GM13976 (cell line): ENCODE measurements at regions not wholly inside any gene's neighbourhood (a gene's known extent, or its start where the extent isn't known, plus 50 kb on each side); places are given as distances from the start of the nearest gene placed in this dataset.

Experiments used
- DNase-seq: peaks from one replicate; pipeline ENCODE4 v3.0.0; 2012; ENCODE audit warnings: low spot score
- in situ Hi-C: fragments of 300-500 bp; cut with MboI; formaldehyde crosslinking; loops from one replicate; pipeline ENCODE4 v1.12.0; 2022; ENCODE audit warnings: low sequenced_read_pairs, mixed read lengths, inconsistent platforms; ENCODE audit not compliant: unreplicated experiment
- TF ChIP-seq, protein P1 (sequence below): IDR thresholded peaks from 2 replicates; pipeline ENCODE4 v1.5.1; 2012; ENCODE audit warnings: borderline replicate concordance, mild to moderate bottlenecking; ENCODE audit not compliant: insufficient read depth; ENCODE audit errors: extremely low read depth, missing control alignments, control extremely low read depth

DNA sequence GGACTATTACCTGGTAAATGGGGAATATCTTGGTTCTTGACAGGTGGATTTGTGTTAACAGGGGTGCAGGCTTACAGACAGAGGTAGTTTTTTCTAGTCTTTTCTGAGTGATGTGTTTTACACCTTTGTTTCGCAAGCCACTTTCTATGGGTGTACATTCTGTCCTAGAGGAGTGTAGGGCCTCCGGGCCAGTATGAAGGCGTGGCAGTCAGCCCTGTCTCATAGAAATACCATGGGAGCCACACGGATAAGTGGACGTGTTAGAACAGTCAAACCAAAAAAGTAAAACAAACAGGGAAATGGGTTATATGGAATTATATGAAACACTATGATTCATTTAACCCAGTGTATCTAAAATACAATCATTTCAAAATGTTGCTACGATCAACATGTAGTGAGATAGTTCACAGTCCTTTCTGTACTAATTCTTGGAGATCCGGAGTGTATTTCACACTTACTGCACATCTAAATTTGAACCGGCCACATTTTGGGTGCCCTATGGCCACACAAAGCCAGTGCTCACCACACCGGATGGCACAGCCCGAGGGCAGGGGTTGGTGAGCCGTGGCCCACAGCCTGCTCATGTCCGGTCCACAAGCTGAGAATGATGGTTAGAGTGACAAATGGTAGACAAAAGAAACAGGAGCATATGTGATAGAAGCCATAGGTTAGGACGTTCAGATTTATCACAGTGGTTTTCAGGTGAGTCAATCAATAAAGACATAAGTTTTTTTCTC is 80.1 kb upstream of the IRX4 start:
- DNase-seq: no peak
- in situ Hi-C loops: no loop called here
- TF ChIP-seq, protein P1, sequence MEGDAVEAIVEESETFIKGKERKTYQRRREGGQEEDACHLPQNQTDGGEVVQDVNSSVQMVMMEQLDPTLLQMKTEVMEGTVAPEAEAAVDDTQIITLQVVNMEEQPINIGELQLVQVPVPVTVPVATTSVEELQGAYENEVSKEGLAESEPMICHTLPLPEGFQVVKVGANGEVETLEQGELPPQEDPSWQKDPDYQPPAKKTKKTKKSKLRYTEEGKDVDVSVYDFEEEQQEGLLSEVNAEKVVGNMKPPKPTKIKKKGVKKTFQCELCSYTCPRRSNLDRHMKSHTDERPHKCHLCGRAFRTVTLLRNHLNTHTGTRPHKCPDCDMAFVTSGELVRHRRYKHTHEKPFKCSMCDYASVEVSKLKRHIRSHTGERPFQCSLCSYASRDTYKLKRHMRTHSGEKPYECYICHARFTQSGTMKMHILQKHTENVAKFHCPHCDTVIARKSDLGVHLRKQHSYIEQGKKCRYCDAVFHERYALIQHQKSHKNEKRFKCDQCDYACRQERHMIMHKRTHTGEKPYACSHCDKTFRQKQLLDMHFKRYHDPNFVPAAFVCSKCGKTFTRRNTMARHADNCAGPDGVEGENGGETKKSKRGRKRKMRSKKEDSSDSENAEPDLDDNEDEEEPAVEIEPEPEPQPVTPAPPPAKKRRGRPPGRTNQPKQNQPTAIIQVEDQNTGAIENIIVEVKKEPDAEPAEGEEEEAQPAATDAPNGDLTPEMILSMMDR: no peak

DNA sequence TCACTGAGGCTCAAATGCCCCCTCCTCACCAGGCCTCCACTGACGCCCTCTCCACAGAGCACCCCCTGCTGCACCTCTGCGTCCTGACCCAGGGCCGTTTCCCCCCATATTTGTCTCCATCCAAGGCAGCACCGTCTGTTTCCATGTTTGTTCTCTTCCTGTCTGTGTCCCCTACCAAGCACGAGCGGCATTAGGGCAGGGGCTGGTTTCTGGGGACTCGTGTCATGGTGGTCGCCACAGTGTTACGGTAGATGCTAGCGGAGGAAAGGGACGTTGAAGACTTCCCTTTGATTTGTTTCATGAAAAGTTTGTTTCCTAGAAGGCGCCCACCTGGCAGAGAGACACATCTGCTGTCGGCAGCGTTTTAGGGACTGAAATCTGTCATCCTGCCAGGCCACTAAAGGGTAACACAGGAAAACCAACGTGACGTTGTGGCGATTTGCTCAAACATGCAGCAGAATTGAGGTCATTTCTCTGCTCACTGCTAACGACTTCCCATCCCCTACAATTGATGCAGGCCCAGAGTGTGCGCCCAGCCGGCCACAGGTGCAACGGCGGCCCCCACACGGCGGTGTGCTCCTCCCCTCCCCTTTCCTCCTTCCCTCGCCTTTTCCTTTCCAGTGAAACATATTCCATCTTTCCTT is 79.3 kb upstream of the IRX4 start:
- in situ Hi-C loops: no loop called here
- DNase-seq: no peak
- TF ChIP-seq, protein P1: no peak

DNA sequence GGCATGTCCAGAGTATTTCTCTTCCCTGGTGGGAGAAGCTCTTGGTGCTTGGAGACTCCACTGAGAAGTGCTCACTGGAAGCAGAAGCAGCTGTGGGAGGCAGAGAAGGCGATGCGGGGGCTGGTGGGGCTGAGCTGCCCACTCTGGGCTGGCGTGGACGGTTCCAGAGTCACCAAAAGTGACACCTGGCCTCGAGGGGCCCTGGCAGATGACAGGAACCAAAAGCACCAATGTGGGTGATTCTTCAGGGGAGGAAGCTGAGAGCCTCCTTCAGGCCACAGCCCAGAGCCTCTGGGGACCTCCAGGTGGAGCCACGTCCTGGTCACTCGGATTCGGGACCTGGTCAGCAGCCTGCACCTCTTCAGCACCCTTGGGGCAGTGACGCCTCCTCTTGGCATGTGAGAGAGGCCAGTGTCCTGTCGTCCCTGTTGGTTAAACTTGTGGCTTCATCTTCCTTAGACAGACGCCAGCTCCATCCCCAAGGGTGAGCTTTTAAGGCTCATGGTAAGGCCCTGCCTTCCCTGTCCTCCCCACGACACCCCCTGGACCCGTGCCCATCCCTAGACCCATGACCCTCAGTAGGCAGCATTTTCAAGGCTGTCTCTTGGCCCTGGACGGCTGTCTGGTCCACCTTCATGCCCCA is 78.7 kb upstream of the IRX4 start:
- TF ChIP-seq, protein P1: no peak
- in situ Hi-C loops: no loop called here
- DNase-seq: no peak

DNA sequence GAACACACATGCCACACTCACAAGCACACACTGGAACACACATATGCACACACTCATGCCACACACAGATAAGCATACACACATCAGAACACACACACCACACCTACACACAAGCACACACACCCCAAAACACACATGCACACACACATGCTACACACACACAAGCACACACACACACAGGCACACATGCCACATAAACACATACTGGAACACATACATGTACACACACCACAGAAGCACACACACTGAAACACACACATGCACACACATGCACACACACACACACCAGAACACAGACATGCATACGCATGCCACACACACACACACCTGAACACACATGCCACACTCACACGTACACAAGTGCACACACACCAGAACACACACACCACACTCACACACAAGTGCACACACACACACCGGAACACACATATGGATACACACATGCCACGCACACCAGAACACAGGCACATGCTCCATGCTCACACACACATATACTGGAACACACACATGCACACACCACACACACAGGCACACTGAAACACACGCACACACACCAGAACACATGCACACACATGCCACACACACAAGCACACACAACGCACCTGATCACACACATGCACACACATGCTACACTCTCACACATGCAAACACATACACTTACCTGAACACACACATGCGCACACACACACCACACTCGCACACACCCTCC is 78.0 kb upstream of the IRX4 start:
- TF ChIP-seq, protein P1: no peak
- DNase-seq: no peak
- in situ Hi-C loops: no loop called here

DNA sequence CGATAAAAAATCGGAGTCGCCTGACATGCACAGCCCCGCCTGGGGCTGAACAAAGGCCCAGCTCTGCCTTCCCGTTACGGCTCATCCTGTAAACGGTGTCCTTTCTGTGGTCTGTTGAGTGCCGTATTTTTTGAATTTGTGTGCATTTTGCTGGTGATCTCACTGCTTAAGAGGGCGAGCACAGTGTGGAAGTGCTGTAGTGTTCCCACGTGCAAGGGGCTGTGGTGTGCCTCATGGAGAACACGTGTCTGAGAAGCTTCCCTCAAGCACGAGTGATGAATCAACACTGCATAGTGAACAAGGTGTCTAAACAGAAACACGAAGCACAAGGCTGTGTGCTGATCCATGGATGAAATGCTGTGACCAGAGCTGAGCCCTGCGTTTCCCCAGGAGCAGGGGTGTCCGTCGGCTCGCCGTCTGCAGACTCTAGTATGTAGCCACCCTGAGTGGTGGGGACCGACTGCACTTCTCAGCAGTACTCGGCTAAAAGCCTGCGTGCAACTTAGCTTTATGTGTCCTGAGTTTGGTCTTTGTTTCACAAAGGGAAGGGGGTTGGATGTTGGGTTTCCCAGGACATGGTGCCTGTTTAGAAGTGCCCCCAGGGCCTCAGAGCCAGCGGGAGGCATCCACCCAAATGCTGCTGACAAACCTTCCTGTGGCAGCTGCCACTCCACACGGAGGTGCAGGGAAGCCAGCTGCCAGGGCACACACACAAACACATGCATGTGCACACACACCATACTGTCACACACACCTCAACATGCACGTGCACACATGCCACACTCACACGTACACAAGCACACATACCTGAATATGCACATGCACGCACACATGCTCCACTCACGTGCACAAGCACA is 77.2 kb upstream of the IRX4 start:
- in situ Hi-C loops: no loop called here
- DNase-seq: no peak

More for the DNA sequence above, 77.2 kb upstream of the IRX4 start:
- TF ChIP-seq, protein P1: no peak
